GM23338 (cell line): ENCODE measurements at regions not wholly inside any gene's neighbourhood (a gene's known extent, or its start where the extent isn't known, plus 50 kb on each side); places are given as distances from the start of the nearest gene placed in this dataset.

Experiments used
- ATAC-seq: fragments of 200-7000 bp; cut with Tn5 transposase; 3 replicates; pipeline ENCODE4 v1.9.1; 2020
- DNase-seq: peaks from one replicate; pipeline ENCODE4 v3.0.0-alpha.2; 2015; ENCODE audit warnings: low spot score
- H2AFZ ChIP-seq: fragments of 200-600 bp; sonication (generic); 2 replicates; pipeline ENCODE4 v1.8.0; 2016; ENCODE audit warnings: antibody characterized with exemption, mild to moderate bottlenecking, moderate library complexity
- H3F3A ChIP-seq: fragments of 200-600 bp; sonication (generic); replicated peaks from 2 replicates; pipeline ENCODE4 v1.8.0; 2017; ENCODE audit warnings: antibody characterized with exemption, mixed run types, low read depth
- H3K27ac ChIP-seq: fragments of 200-600 bp; sonication (generic); 2 replicates; pipeline ENCODE4 v1.6.1; 2016; ENCODE audit warnings: low read depth
- H3K27me3 ChIP-seq: fragments of 200-600 bp; sonication (generic); 2 replicates; pipeline ENCODE4 v1.8.0; 2016; ENCODE audit warnings: mild to moderate bottlenecking, mixed run types, moderate library complexity; ENCODE audit not compliant: insufficient read depth
- H3K36me3 ChIP-seq: fragments of 200-600 bp; sonication (generic); 2 replicates; pipeline ENCODE4 v1.8.0; 2016; ENCODE audit warnings: mild to moderate bottlenecking; ENCODE audit not compliant: insufficient read depth
- H3K4me1 ChIP-seq: fragments of 200-600 bp; sonication (generic); 2 replicates; pipeline ENCODE4 v1.8.0; 2016; ENCODE audit warnings: mild to moderate bottlenecking, moderate library complexity; ENCODE audit not compliant: insufficient read depth
- H3K4me2 ChIP-seq: fragments of 200-600 bp; sonication (generic); 2 replicates; pipeline ENCODE4 v1.7.1; 2017; ENCODE audit warnings: mixed run types
- H3K4me3 ChIP-seq: fragments of 200-600 bp; sonication (generic); 2 replicates; pipeline ENCODE4 v1.6.1; 2016; ENCODE audit warnings: mixed run types
- H3K79me2 ChIP-seq: fragments of 200-600 bp; sonication (generic); replicated peaks from 2 replicates; pipeline ENCODE4 v1.8.0; 2017; ENCODE audit warnings: mild to moderate bottlenecking; ENCODE audit not compliant: insufficient read depth
- H3K9me2 ChIP-seq: fragments of 200-600 bp; sonication (generic); 2 replicates; pipeline ENCODE4 v1.8.0; 2017; ENCODE audit not compliant: insufficient read depth
- H4K20me1 ChIP-seq: fragments of 200-600 bp; sonication (generic); replicated peaks from 2 replicates; pipeline ENCODE4 v1.8.0; 2017; ENCODE audit warnings: mild to moderate bottlenecking; ENCODE audit not compliant: insufficient read depth
- H3K27ac Mint-ChIP-seq: 2 replicates; pipeline ENCODE4 v1.8.0; 2020; ENCODE audit warnings: inconsistent platforms, mild to moderate bottlenecking, moderate library complexity, mixed read lengths
- H3K27me3 Mint-ChIP-seq: 3 replicates; pipeline ENCODE4 v1.8.0; 2022; ENCODE audit warnings: low read depth, mild to moderate bottlenecking, moderate library complexity, mixed read lengths, inconsistent platforms; ENCODE audit not compliant: insufficient read depth, poor library complexity
- H3K36me3 Mint-ChIP-seq: 3 replicates; pipeline ENCODE4 v1.8.0; 2021; ENCODE audit warnings: low read depth, mild to moderate bottlenecking, inconsistent platforms, moderate library complexity, mixed read lengths
- H3K4me1 Mint-ChIP-seq: 3 replicates; pipeline ENCODE4 v1.8.0; 2020; ENCODE audit warnings: mild to moderate bottlenecking, inconsistent platforms, mixed read lengths
- H3K4me3 Mint-ChIP-seq: 3 replicates; pipeline ENCODE4 v1.8.0; 2021; ENCODE audit warnings: moderate library complexity, mild to moderate bottlenecking, inconsistent platforms, mixed read lengths
- H3K9me3 Mint-ChIP-seq: 3 replicates; pipeline ENCODE4 v1.8.0; 2020; ENCODE audit warnings: moderate library complexity, mild to moderate bottlenecking, inconsistent platforms, mixed read lengths
- CREB1 ChIP-seq: fragments of 250-450 bp; sonication (Bioruptor Pico); IDR thresholded peaks from 2 replicates; pipeline ENCODE4 v1.5.0; 2020; ENCODE audit warnings: low read depth, mild to moderate bottlenecking, moderate library complexity
- EZH2 ChIP-seq: fragments of 200-600 bp; sonication (generic); IDR thresholded peaks from one replicate; pipeline ENCODE4 v1.8.0; 2017; ENCODE audit warnings: antibody characterized with exemption, mild to moderate bottlenecking, low read depth; ENCODE audit not compliant: unreplicated experiment
- NANOG ChIP-seq: IDR thresholded peaks from 2 replicates; pipeline ENCODE4 v1.6.1; 2016; ENCODE audit warnings: antibody characterized with exemption, borderline replicate concordance
- POLR2AphosphoS5 ChIP-seq: IDR thresholded peaks from 2 replicates; pipeline ENCODE4 v1.6.1; 2016; ENCODE audit warnings: antibody characterized with exemption, low read depth
- ZNF331 ChIP-seq: fragments of 250-450 bp; sonication (Bioruptor Pico); IDR thresholded peaks from 2 replicates; pipeline ENCODE4 v1.5.0; 2020; ENCODE audit warnings: low read depth, mild to moderate bottlenecking, moderate library complexity
- TF ChIP-seq, protein P1 (sequence below), 2 experiments: fragments of 200-600 bp in 1 of 2; sonication (generic) in 1 of 2; conservative IDR thresholded peaks; 2 replicates each; pipeline versions ENCODE4 v1.5.1 to v1.6.1; 2016 to 2017; ENCODE audit warnings: antibody characterized with exemption in 2 of 2, low read depth in 2 of 2, mild to moderate bottlenecking in 2 of 2, moderate library complexity in 1 of 2

DNA sequence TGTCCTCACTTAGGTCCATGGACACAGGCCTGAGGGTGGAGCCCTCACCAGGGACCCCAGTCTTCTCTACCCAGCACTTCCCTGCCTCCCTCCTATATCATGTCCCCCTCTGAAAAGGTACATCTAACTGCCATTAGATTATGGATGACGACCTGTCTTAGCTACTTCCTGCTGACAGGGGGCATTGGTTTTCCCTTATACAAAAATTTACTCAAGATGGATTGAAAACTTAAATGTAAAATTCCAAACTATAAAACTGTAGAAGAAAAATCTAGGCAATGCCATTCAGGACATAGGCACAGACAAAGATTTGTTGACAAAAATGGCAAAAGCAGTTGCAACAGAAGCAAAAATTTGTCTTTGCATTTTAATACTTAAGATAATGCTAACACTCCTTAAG lies 623.2 kb upstream of the FAM174A start:
- no peak overlapping the region for H3K27ac ChIP-seq
- H3K9me2 ChIP-seq, result no peaks in the 10 kb centered on the region; the same call in 1 of the 2 replicates
- H3K27me3 ChIP-seq, result no peaks in the 10 kb centered on the region
- H3K4me2 ChIP-seq, result no peak overlapping the region
- Mint-ChIP-seq H3K4me3 (no peak overlapping the region), H3K9me3 (no peaks in the 10 kb centered on the region; the same call in 2 of the 3 replicates), H3K27ac (no peak overlapping the region), H3K4me1 (peaks cover 7% of the 10 kb centered on the region; the same call in 2 of the 3 replicates), H3K36me3 (no peaks in the 10 kb centered on the region), H3K27me3 (peaks cover 3% of the 10 kb centered on the region)
- no peaks in the 10 kb centered on the region for H3F3A ChIP-seq
- H4K20me1 ChIP-seq, result no peaks in the 10 kb centered on the region
- ATAC-seq (peak; percentile 37; the same call in 2 of the 3 replicates), DNase-seq (peak; percentile 35)
- no peak overlapping the region for H3K4me3 ChIP-seq
- TF ChIP-seq NANOG (no peak), CREB1 (CRISPR knock-in tag) (no peak)
- TF ChIP-seq, protein P1, sequence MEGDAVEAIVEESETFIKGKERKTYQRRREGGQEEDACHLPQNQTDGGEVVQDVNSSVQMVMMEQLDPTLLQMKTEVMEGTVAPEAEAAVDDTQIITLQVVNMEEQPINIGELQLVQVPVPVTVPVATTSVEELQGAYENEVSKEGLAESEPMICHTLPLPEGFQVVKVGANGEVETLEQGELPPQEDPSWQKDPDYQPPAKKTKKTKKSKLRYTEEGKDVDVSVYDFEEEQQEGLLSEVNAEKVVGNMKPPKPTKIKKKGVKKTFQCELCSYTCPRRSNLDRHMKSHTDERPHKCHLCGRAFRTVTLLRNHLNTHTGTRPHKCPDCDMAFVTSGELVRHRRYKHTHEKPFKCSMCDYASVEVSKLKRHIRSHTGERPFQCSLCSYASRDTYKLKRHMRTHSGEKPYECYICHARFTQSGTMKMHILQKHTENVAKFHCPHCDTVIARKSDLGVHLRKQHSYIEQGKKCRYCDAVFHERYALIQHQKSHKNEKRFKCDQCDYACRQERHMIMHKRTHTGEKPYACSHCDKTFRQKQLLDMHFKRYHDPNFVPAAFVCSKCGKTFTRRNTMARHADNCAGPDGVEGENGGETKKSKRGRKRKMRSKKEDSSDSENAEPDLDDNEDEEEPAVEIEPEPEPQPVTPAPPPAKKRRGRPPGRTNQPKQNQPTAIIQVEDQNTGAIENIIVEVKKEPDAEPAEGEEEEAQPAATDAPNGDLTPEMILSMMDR (conservative IDR thresholded peaks at IDR 0.05; ENCODE audit: low read depth in 2 of 2), result peak; percentile 33 to 45
- no peak overlapping the region for H2AFZ ChIP-seq
- H3K36me3 ChIP-seq, result no peaks in the 10 kb centered on the region
- H3K4me1 ChIP-seq, result peaks cover 4% of the 10 kb centered on the region; the same call in 1 of the 2 replicates
- H3K79me2 ChIP-seq, result no peaks in the 10 kb centered on the region

GRCh38 chr5:99906776-99907175 lies 628.4 kb upstream of the FAM174A start:
- no peaks in the 10 kb centered on the region for H3K36me3 Mint-ChIP-seq
- no peak overlapping the region for H3K27ac ChIP-seq

GRCh38 chr5:99901972-99902371 lies 633.2 kb upstream of the FAM174A start:
- no peak overlapping the region for H3K4me3 ChIP-seq

More at GRCh38 chr5:99906776-99907175, 628.4 kb upstream of the FAM174A start:
- no peaks in the 10 kb centered on the region for H3K79me2 ChIP-seq
- H3K4me3 ChIP-seq, result no peak overlapping the region
- H3K9me2 ChIP-seq, result no peaks in the 10 kb centered on the region; the same call in 1 of the 2 replicates
- DNase-seq (no peak), ATAC-seq (no peak)
- H3K4me2 ChIP-seq, result no peak overlapping the region
- Mint-ChIP-seq H3K4me1 (no peaks in the 10 kb centered on the region), H3K4me3 (no peak overlapping the region), H3K27me3 (peaks cover 3% of the 10 kb centered on the region), H3K27ac (no peak overlapping the region), H3K9me3 (no peaks in the 10 kb centered on the region; the same call in 2 of the 3 replicates)
- no peaks in the 10 kb centered on the region for H3F3A ChIP-seq
- TF ChIP-seq NANOG (no peak), POLR2AphosphoS5 (no peak), ZNF331 (CRISPR knock-in tag) (no peak)
- H3K27me3 ChIP-seq, result no peaks in the 10 kb centered on the region
- no peaks in the 10 kb centered on the region for H3K36me3 ChIP-seq
- H2AFZ ChIP-seq, result no peak overlapping the region
- H3K4me1 ChIP-seq, result no peaks in the 10 kb centered on the region
- H4K20me1 ChIP-seq, result no peaks in the 10 kb centered on the region

More at GRCh38 chr5:99901972-99902371, 633.2 kb upstream of the FAM174A start:
- Histone ChIP-seq H4K20me1 (no peaks in the 10 kb centered on the region), H3F3A (no peaks in the 10 kb centered on the region), H3K79me2 (no peaks in the 10 kb centered on the region), H3K27me3 (no peaks in the 10 kb centered on the region), H3K9me2 (no peaks in the 10 kb centered on the region), H3K4me1 (no peaks in the 10 kb centered on the region), H3K4me2 (no peak overlapping the region), H3K36me3 (no peaks in the 10 kb centered on the region), H2AFZ (no peak overlapping the region), H3K27ac (no peak overlapping the region)
- no peak for TF ChIP-seq EZH2
- H3K36me3 Mint-ChIP-seq, result no peaks in the 10 kb centered on the region
- ATAC-seq, result no peak
- no peak overlapping the region for H3K27ac Mint-ChIP-seq
- no peak for DNase-seq
- H3K27me3 Mint-ChIP-seq, result no peaks in the 10 kb centered on the region
- no peaks in the 10 kb centered on the region for H3K4me1 Mint-ChIP-seq
- H3K9me3 Mint-ChIP-seq, result no peaks in the 10 kb centered on the region
- no peak overlapping the region for H3K4me3 Mint-ChIP-seq
